Mucosa of descending colon (tissue), 3 donors: ENCODE measurements at regions not wholly inside any gene's neighbourhood (a gene's known extent, or its start where the extent isn't known, plus 50 kb on each side); places are given as distances from the start of the nearest gene placed in this dataset.
A peak's percentile ranks its signal among the peaks of the same experiment; 100 is the strongest.

ENCODE experiments used
- ATAC-seq: fragments of 200-7000 bp; cut with Tn5 transposase; one replicate; pipeline ENCODE4 v1.9.1; 2020; ENCODE audit warnings: mild to moderate bottlenecking, moderate library complexity
- DNase-seq, 3 donors: peaks; one replicate each; pipeline ENCODE4 v3.0.0-alpha.2; 2020
- H3K36me3 ChIP-seq: fragments of 200-600 bp; one replicate; pipeline ENCODE4 v1.8.0; 2021; ENCODE audit warnings: low read depth, mild to moderate bottlenecking
- H3K4me1 ChIP-seq: fragments of 200-600 bp; one replicate; pipeline ENCODE4 v1.8.0; 2021; ENCODE audit warnings: low read depth, mild to moderate bottlenecking
- H3K4me3 ChIP-seq: fragments of 200-600 bp; one replicate; pipeline ENCODE4 v1.8.0; 2021; ENCODE audit warnings: mild to moderate bottlenecking
- H3K9me3 ChIP-seq: fragments of 200-600 bp; one replicate; pipeline ENCODE4 v1.8.0; 2021; ENCODE audit warnings: mild to moderate bottlenecking
- intact Hi-C, 2 donors: fragments of 100-400 bp; cut with DNase I in 1 of 2; cut with micrococcal nuclease in 1 of 2; formaldehyde crosslinking; loops; one replicate each; pipeline versions ENCODE4 v1.11.0 to v1.11.1; 2022; cut with DNase I, micrococcal nuclease
- TF ChIP-seq, protein P1 (sequence below): fragments of 200-600 bp; IDR thresholded peaks from one replicate; pipeline ENCODE4 v1.8.0; 2022; ENCODE audit warnings: antibody characterized with exemption, mild to moderate bottlenecking
- donor health status: DM: no; HTN: no; CAD: no; lungs with moderate emphysema.
- donor health status: DM: no; HTN: no; CAD: no.
- donor health status: DM: no; HTN: yes; CAD: no.

GRCh38 chr2:235405612-235406361, 88.1 kb upstream of the AGAP1 start:
- Histone ChIP-seq H3K4me3 (no peak overlapping the region), H3K9me3 (no peaks in the 10 kb centered on the region), H3K4me1 (no peaks in the 10 kb centered on the region), H3K36me3 (no peaks in the 10 kb centered on the region)
- DNase-seq (no peak), ATAC-seq (no peak)
- intact Hi-C loops: no loop called here
- TF ChIP-seq, protein P1, sequence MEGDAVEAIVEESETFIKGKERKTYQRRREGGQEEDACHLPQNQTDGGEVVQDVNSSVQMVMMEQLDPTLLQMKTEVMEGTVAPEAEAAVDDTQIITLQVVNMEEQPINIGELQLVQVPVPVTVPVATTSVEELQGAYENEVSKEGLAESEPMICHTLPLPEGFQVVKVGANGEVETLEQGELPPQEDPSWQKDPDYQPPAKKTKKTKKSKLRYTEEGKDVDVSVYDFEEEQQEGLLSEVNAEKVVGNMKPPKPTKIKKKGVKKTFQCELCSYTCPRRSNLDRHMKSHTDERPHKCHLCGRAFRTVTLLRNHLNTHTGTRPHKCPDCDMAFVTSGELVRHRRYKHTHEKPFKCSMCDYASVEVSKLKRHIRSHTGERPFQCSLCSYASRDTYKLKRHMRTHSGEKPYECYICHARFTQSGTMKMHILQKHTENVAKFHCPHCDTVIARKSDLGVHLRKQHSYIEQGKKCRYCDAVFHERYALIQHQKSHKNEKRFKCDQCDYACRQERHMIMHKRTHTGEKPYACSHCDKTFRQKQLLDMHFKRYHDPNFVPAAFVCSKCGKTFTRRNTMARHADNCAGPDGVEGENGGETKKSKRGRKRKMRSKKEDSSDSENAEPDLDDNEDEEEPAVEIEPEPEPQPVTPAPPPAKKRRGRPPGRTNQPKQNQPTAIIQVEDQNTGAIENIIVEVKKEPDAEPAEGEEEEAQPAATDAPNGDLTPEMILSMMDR: no peak

GRCh38 chr2:235406430-235406829, 87.4 kb upstream of the AGAP1 start:
- intact Hi-C loops: no loop called here
- Histone ChIP-seq H3K36me3 (no peaks in the 10 kb centered on the region), H3K4me3 (no peak overlapping the region), H3K4me1 (no peaks in the 10 kb centered on the region), H3K9me3 (no peaks in the 10 kb centered on the region)
- DNase-seq (no peak), ATAC-seq (no peak)
- TF ChIP-seq, protein P1: no peak

- DNase-seq (no peak), ATAC-seq (no peak)
- Histone ChIP-seq H3K36me3 (no peaks in the 10 kb centered on the region), H3K4me3 (no peak overlapping the region), H3K9me3 (no peaks in the 10 kb centered on the region), H3K4me1 (no peaks in the 10 kb centered on the region)
- TF ChIP-seq, protein P1: no peak
- intact Hi-C loops: no loop called here
These were observed 81.8 kb upstream of the AGAP1 start for GRCh38 chr2:235411905-235412485.

- H3K9me3 ChIP-seq: no peaks in the 10 kb centered on the region
- no peaks in the 10 kb centered on the region for H3K4me1 ChIP-seq
- H3K4me3 ChIP-seq: no peak overlapping the region
- DNase-seq (no peak), ATAC-seq (no peak)
- intact Hi-C loops: no loop called here
- TF ChIP-seq, protein P1: no peak
- no peaks in the 10 kb centered on the region for H3K36me3 ChIP-seq
These were observed 80.8 kb upstream of the AGAP1 start for GRCh38 chr2:235413064-235413463.

DNA sequence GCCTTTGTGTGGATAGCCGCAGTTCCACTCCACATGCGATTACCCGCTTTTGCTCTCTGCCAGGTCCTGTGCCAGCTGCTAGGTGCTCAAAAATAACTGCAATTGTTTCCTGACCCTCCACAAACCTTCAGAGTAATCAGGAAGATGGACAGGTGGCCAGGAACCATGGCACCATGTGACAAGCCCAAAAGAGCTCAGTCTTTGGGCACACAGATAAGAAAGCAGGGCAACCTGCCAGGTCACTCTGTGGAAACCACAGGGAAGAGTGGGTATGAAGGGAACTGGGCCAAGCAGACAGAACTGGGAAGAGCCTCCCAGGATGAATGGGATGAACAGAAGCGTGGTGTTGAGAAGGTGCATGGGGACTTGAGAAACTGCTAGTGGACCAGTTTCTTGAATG, 79.4 kb upstream of the AGAP1 start:
- intact Hi-C loops: no loop called here
- peak in 1 of 3 donors; percentile 23 for DNase-seq
- TF ChIP-seq, protein P1: no peak
- Histone ChIP-seq H3K4me3 (no peak overlapping the region), H3K4me1 (no peaks in the 10 kb centered on the region), H3K36me3 (no peaks in the 10 kb centered on the region), H3K9me3 (no peaks in the 10 kb centered on the region)
- peak; percentile 47 for ATAC-seq
